GM12892 (cell line): ENCODE measurements at regions not wholly inside any gene's neighbourhood (a gene's known extent, or its start where the extent isn't known, plus 50 kb on each side); places are given as distances from the start of the nearest gene placed in this dataset.

Experiments used
- POLR2A ChIP-seq: IDR thresholded peaks from 2 replicates; pipeline ENCODE4 v1.6.1; 2011; ENCODE audit warnings: low read depth, low read length, control low read depth
- POLR2AphosphoS5 ChIP-seq: IDR thresholded peaks from 2 replicates; pipeline ENCODE4 v1.6.1; 2011; ENCODE audit warnings: low read depth, low read length, control low read depth
- TAF1 ChIP-seq: IDR thresholded peaks from 2 replicates; pipeline ENCODE4 v1.6.1; 2011; ENCODE audit warnings: low read depth, mild to moderate bottlenecking, control low read depth, low read length, borderline replicate concordance

DNA sequence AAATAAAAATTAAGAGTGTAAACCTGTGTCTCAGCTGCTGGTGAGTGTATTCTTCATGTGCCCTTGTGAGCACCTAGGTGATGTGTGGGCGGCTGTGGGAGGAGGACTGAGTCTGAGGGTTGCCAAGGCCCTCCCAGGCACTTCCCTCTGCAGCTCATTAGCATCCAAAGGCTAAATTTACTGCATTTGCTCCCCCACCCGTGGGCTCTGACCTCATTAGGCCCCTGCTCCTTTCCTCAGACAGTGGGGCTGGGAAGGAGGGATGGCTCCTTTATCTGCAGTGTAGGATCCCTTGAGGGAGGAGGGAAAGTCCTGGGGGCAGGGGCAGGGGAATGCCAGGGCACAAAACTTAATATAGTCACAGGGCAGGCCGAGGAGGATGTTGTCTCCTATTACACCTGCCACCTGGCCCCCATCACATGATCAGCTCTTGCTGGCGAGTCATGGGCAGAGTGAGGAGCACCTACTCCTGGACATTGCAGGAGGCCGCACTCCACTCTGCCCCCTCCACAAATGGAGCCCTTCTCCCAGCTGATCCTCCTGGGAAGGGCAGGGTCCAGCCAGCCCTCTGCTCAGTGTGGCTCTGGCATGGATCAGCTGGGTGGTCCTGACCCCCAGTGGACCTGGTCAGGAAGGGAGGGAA, 133.2 kb downstream of the MRPL14 start:
- TF ChIP-seq POLR2AphosphoS5 (no peak), TAF1 (no peak), POLR2A (no peak)
